Vagina (tissue), 2 donors: ENCODE measurements at regions not wholly inside any gene's neighbourhood (a gene's known extent, or its start where the extent isn't known, plus 50 kb on each side); places are given as distances from the start of the nearest gene placed in this dataset.

Experiments used
- CTCF ChIP-seq, 3 experiments: fragments of 450-650 bp in 2 of 3; fragments of 200-600 bp in 1 of 3; sonication (generic) in 1 of 3; IDR thresholded peaks; one replicate each; pipeline ENCODE4 v1.5.1; 2017 to 2019; ENCODE audit warnings: antibody characterized with exemption in 3 of 3, mild to moderate bottlenecking in 2 of 3, moderate library complexity in 2 of 3
- POLR2A ChIP-seq, 2 donors: fragments of 450-650 bp; IDR thresholded peaks; one replicate each; pipeline ENCODE4 v1.6.1; 2017; ENCODE audit warnings: antibody characterized with exemption in 2 of 2, mild to moderate bottlenecking in 2 of 2, moderate library complexity in 2 of 2
- POLR2AphosphoS5 ChIP-seq, 2 donors: sonication (generic); formaldehyde crosslinking; IDR thresholded peaks; one replicate each; pipeline ENCODE4 v1.9.0; 2017; ENCODE audit warnings: antibody characterized with exemption in 2 of 2, mild to moderate bottlenecking in 2 of 2, low read depth in 1 of 2; ENCODE audit not compliant: insufficient read depth in 1 of 2

GRCh38 chr12:83690465-83690864 lies 1003.8 kb downstream of the TMTC2 start:
- TF ChIP-seq POLR2A (IDR thresholded peaks at IDR 0.05) (no peak), POLR2AphosphoS5 (IDR thresholded peaks at IDR 0.05; ENCODE audit: insufficient read depth in 1 of 2, low read depth in 1 of 2) (no peak), CTCF (IDR thresholded peaks at IDR 0.05) (no peak)
